T-cell (primary cell): ENCODE measurements at regions not wholly inside any gene's neighbourhood (a gene's known extent, or its start where the extent isn't known, plus 50 kb on each side); places are given as distances from the start of the nearest gene placed in this dataset.

Experiments
- ATAC-seq, 4 experiments: fragments of 200-7000 bp in 3 of 4; fragments of 150-1000 bp in 1 of 4; cut with Tn5 transposase; replicated peaks in 1 of 4; 1 replicate in 3 of 4; 2 replicates in 1 of 4; pipeline ENCODE4 v1.10.0; 2021; ENCODE audit warnings: moderate library complexity in 3 of 4, mild to moderate bottlenecking in 2 of 4, moderate number of reproducible peaks in 1 of 4
- CTCF ChIA-PET, 2 donors: fragments of 300-600 bp; sonication (Branson Sonifier 250); formaldehyde crosslinking; loops; one replicate each; lab custom pipeline; 2022; ENCODE audit warnings: antibody characterized with exemption in 2 of 2; lab: Charles Lee
- POLR2A ChIA-PET, 2 donors: fragments of 300-600 bp; sonication (Branson Sonifier 250); formaldehyde crosslinking; loops; one replicate each; lab custom pipeline; 2022; ENCODE audit warnings: antibody characterized with exemption in 2 of 2; lab: Charles Lee
- DNase-seq, 35 experiments: peaks; one replicate each; pipeline versions ENCODE4 v3.0.0 to v3.0.0-alpha.2; 2013 to 2023
- H3K27ac ChIP-seq: one replicate; pipeline ENCODE4 v1.5.1; 2013; ENCODE audit warnings: low read length
- H3K27me3 ChIP-seq, 2 experiments: replicated peaks in 1 of 2; 1 replicate in 1 of 2; 2 replicates in 1 of 2; pipeline versions ENCODE4 v1.6.1 to v1.7.0; 2013; ENCODE audit warnings: low read length in 1 of 2, mixed read lengths in 1 of 2; ENCODE audit not compliant: control insufficient read depth in 2 of 2, insufficient read depth in 2 of 2; ENCODE audit errors: extremely low read depth in 1 of 2
- H3K36me3 ChIP-seq, 2 donors: 1 replicate in 1 of 2; 2 replicates in 1 of 2; pipeline versions ENCODE4 v1.6.1 to v1.7.0; 2013; ENCODE audit warnings: low read length in 1 of 2; ENCODE audit not compliant: control insufficient read depth in 2 of 2, insufficient read depth in 1 of 2; ENCODE audit errors: extremely low read depth in 1 of 2
- H3K4me1 ChIP-seq, 2 experiments: 1 replicate in 1 of 2; 2 replicates in 1 of 2; pipeline versions ENCODE4 v1.6.1 to v1.7.0; 2013; ENCODE audit warnings: low read length in 2 of 2, mixed read lengths in 1 of 2; ENCODE audit not compliant: insufficient read depth in 2 of 2, control insufficient read depth in 1 of 2; ENCODE audit errors: extremely low read depth in 1 of 2
- H3K4me3 ChIP-seq, 2 donors: 1 replicate in 1 of 2; 2 replicates in 1 of 2; pipeline versions ENCODE4 v1.5.1 to v1.7.0; 2013; ENCODE audit warnings: mild to moderate bottlenecking in 2 of 2, low read length in 1 of 2, moderate library complexity in 1 of 2; ENCODE audit not compliant: control insufficient read depth in 1 of 2; ENCODE audit errors: extremely low read depth in 1 of 2
- H3K9me3 ChIP-seq: 2 replicates; pipeline ENCODE4 v1.7.0; 2013
- H3K27ac Mint-ChIP-seq, 2 donors: one replicate each; pipeline ENCODE4 v1.8.0; 2020 to 2021; ENCODE audit warnings: mild to moderate bottlenecking in 2 of 2, mixed read lengths in 2 of 2
- H3K27me3 Mint-ChIP-seq, 2 donors: one replicate each; pipeline ENCODE4 v1.8.0; 2021 to 2022; ENCODE audit warnings: mixed read lengths in 2 of 2
- H3K36me3 Mint-ChIP-seq: one replicate; pipeline ENCODE4 v1.8.0; 2021; ENCODE audit warnings: mixed read lengths
- H3K4me1 Mint-ChIP-seq, 3 donors: one replicate each; pipeline ENCODE4 v1.8.0; 2020 to 2022; ENCODE audit warnings: mixed read lengths in 3 of 3, mild to moderate bottlenecking in 1 of 3
- H3K4me3 Mint-ChIP-seq, 3 donors: one replicate each; pipeline ENCODE4 v1.8.0; 2020 to 2022; ENCODE audit warnings: mild to moderate bottlenecking in 3 of 3, mixed read lengths in 3 of 3, moderate library complexity in 3 of 3
- H3K9me3 Mint-ChIP-seq, 3 donors: one replicate each; pipeline ENCODE4 v1.8.0; 2020 to 2022; ENCODE audit warnings: mixed read lengths in 3 of 3
- WGBS: methylation state at CpG from one replicate; pipeline ENCODE4 v1.1.5; 2013; ENCODE audit warnings: missing lambda C conversion rate; ENCODE audit not compliant: insufficient coverage; 5-methylcytosine and 5-hydroxymethylcytosine counted together

DNA sequence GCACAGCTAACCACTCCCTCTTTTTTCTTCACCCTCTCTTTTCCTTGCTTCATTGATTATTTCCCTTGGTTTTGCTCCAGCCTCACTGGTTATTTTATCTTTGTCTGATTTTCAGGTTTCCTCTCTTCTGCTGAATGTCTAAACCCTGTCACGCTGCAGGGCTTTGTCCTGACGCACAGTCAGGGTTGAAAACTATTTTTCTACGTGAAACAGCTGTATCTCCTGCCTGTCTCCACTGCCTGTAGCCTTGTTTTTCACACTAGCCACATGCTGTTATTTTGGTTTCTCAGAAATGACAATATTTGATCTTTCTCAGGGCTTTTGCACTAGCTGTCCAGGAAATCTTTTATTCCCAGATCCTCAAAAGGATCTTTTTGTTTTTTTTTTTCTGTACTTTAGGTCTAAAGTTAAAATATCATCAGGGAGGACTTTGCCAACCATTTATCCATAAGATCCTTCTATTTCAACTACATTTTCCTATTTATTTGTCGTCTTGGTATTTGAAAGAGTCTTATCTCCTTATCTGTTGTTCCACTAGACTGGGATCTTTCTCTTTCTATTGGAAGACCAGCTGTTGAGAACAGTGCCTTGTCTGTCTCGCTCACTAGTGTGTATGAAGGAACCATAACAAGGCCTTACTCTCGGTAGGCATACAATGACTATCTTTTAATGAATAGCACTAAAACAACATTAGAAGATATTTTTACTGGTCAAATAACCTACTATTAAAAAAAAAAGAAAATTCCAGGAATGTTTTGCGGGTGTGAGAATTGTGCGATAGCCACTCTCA, 164.3 kb downstream of the PDHA2 start:
- Mint-ChIP-seq H3K4me3 (no peak overlapping the region), H3K27ac (no peak overlapping the region), H3K36me3 (no peaks in the 10 kb centered on the region), H3K9me3 (peaks cover 5 to 12% (median 8%) of the 10 kb centered on the region in 3 donors), H3K4me1 (no peaks in the 10 kb centered on the region), H3K27me3 (no peaks in the 10 kb centered on the region)
- H3K4me3 ChIP-seq: no peak overlapping the region
- ChIA-PET CTCF (no interaction called here), POLR2A (interaction anchor here in 1 of 2 donors (0.5 kb wide), 1 partner anchor 27 kb away, joined by 6 read pairs; no protein-coding TSS in a partner anchor)
- H3K36me3 ChIP-seq: no peaks in the 10 kb centered on the region
- H3K27ac ChIP-seq: no peak overlapping the region
- H3K4me1 ChIP-seq: no peaks in the 10 kb centered on the region
- ATAC-seq (no peak), DNase-seq (no peak)
- H3K27me3 ChIP-seq: no peaks in the 10 kb centered on the region
- no peaks in the 10 kb centered on the region for H3K9me3 ChIP-seq
- WGBS: 76% methylated on average over 3 of the region's 8 CpGs

DNA sequence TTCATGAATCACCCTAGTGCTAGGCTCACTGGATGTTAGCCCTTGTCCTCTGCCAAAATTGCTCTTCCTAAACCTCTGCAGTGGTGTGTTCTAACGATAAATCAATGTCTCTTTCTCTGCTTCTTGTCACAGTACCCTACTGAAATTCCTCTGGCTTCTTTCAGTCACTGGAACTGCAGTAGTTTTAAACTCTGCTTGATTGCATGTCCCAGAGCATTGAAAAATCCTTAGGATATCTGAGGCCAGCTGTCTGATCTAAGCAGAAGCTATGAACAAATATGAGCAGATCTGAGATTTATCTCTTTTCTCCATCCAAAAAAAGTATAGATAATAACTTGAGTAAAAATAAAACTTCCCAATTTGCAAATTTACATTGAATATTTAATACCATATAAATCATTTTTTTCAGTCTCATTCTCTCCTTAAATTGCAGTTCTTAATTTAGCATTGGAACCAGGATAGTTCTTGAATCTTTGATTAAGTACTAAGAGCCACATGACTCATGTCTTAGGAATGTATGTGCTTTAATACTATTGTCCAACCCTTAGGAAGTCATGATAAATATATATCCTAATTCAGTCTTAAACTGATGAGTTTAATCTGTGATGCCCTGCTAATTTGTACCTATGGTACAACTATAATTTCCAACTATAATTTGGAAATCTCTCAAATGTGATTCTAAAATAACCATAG, 169.7 kb downstream of the PDHA2 start:
- Histone ChIP-seq H3K9me3 (no peaks in the 10 kb centered on the region), H3K27ac (no peak overlapping the region), H3K27me3 (no peaks in the 10 kb centered on the region), H3K36me3 (no peaks in the 10 kb centered on the region), H3K4me1 (no peaks in the 10 kb centered on the region), H3K4me3 (no peak overlapping the region)
- Mint-ChIP-seq H3K4me1 (no peaks in the 10 kb centered on the region), H3K4me3 (no peak overlapping the region), H3K27me3 (no peaks in the 10 kb centered on the region), H3K9me3 (peaks cover 0 to 3% (median 0%) of the 10 kb centered on the region in 3 donors), H3K27ac (no peak overlapping the region), H3K36me3 (no peaks in the 10 kb centered on the region)
- ATAC-seq (no peak), DNase-seq (no peak)
- ChIA-PET CTCF (interaction anchor here in 1 of 2 donors (0.7 kb wide), 1 partner anchor 1055 kb away, joined by 4 read pairs; no protein-coding TSS in a partner anchor), POLR2A (no interaction called here)
- 50% methylated on average over 1 of the region's 1 CpG for WGBS

GRCh38 chr4:96012687-96013086, 172.8 kb downstream of the PDHA2 start:
- Mint-ChIP-seq H3K27ac (no peak overlapping the region), H3K9me3 (peaks cover 0 to 3% (median 0%) of the 10 kb centered on the region in 3 donors), H3K4me3 (no peak overlapping the region), H3K36me3 (no peaks in the 10 kb centered on the region), H3K4me1 (no peaks in the 10 kb centered on the region), H3K27me3 (no peaks in the 10 kb centered on the region)
- DNase-seq (no peak), ATAC-seq (no peak)
- Histone ChIP-seq H3K9me3 (no peaks in the 10 kb centered on the region), H3K4me3 (no peak overlapping the region), H3K27me3 (no peaks in the 10 kb centered on the region), H3K4me1 (no peaks in the 10 kb centered on the region), H3K36me3 (no peaks in the 10 kb centered on the region), H3K27ac (no peak overlapping the region)
- ChIA-PET CTCF (no interaction called here), POLR2A (no interaction called here)
- WGBS: no CpG with 5 or more reads among the region's 2 CpGs

DNA sequence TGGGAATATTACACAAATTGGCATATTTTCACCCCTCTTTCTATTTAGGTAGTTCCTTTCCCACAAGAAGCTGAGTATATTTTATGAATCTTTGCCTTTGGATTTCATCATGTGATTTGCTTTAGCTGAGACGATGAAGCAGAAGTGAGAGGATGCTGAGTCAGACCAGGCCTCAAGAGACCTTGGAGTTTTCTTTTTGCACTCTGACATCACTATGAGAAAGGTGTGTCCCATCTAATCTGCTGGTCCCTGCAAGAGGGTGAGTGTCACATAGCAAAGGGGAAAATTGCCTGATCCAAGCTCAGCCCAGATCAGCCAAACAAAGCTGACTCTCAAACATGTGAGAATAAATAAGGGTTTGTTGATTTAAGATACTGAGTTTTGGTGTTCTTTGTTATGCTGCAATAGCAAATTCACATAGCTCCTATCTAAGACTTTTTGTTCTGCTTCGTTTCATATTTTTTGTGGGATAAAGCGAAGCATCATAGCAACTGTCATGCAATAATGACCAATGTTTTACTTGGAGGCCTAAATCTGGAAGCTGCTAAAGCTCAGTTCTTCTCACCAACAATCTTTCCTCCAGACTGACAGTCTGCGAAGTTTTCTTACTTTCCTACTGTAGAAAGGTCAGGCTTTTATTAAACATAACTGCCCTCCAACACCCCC, 176.9 kb downstream of the PDHA2 start:
- POLR2A ChIA-PET: no interaction called here
- Mint-ChIP-seq H3K4me3 (no peak overlapping the region), H3K36me3 (no peaks in the 10 kb centered on the region), H3K9me3 (no peaks in the 10 kb centered on the region), H3K4me1 (no peaks in the 10 kb centered on the region), H3K27me3 (no peaks in the 10 kb centered on the region), H3K27ac (no peak overlapping the region)
- ATAC-seq (no peak), DNase-seq (no peak)
- 67% methylated on average over 1 of the region's 4 CpGs for WGBS
- Histone ChIP-seq H3K27ac (no peak overlapping the region), H3K36me3 (no peaks in the 10 kb centered on the region), H3K27me3 (no peaks in the 10 kb centered on the region), H3K4me1 (no peaks in the 10 kb centered on the region), H3K9me3 (no peaks in the 10 kb centered on the region), H3K4me3 (no peak overlapping the region)
- CTCF ChIA-PET: interaction anchor here in 1 of 2 donors (0.6 kb wide), 1 partner anchor 113 kb away, joined by 3 read pairs; no protein-coding TSS in a partner anchor

DNA sequence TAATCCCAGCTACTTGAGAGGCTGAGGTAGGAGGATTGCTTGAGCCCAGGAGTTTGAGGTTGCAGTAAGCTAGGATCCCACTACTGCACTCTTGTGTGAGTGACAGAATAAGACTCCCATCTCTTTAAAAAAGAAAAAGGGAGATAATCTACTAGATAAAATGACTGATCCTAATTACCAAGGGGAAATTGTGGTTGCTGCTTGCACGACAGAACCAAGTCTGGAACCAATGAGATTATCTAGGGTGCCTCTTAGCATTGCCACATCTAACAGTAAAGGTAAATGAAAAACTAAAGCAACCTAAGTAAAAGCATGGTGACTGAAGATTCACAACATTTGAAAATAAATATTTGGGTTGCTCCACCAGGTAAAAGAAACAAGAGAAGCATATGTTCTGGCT, 185.1 kb downstream of the PDHA2 start:
- ATAC-seq (no peak), DNase-seq (no peak)
- Histone ChIP-seq H3K9me3 (no peaks in the 10 kb centered on the region), H3K27ac (no peak overlapping the region), H3K4me3 (no peak overlapping the region), H3K4me1 (peaks cover 0 to 12% of the 10 kb centered on the region in 2 experiments), H3K36me3 (no peaks in the 10 kb centered on the region), H3K27me3 (no peaks in the 10 kb centered on the region)
- Mint-ChIP-seq H3K36me3 (no peaks in the 10 kb centered on the region), H3K9me3 (peaks cover 2 to 6% (median 4%) of the 10 kb centered on the region in 3 donors), H3K27ac (no peak overlapping the region), H3K4me3 (no peak overlapping the region), H3K4me1 (no peaks in the 10 kb centered on the region), H3K27me3 (no peaks in the 10 kb centered on the region)
- ChIA-PET CTCF (no interaction called here), POLR2A (no interaction called here)
- no CpG with 5 or more reads among the region's 1 CpG for WGBS

GRCh38 chr4:96035727-96036126, 195.8 kb downstream of the PDHA2 start:
- no peak overlapping the region for H3K27ac Mint-ChIP-seq
- H3K9me3 ChIP-seq: no peaks in the 10 kb centered on the region
- DNase-seq: no peak
- no peaks in the 10 kb centered on the region for H3K27me3 Mint-ChIP-seq
- POLR2A ChIA-PET: no interaction called here
- H3K36me3 Mint-ChIP-seq: no peaks in the 10 kb centered on the region
- no peak overlapping the region for H3K4me3 ChIP-seq
- no peak overlapping the region for H3K4me3 Mint-ChIP-seq
- no peaks in the 10 kb centered on the region for H3K36me3 ChIP-seq
- no peak overlapping the region for H3K27ac ChIP-seq
- no peaks in the 10 kb centered on the region for H3K27me3 ChIP-seq
- no peaks in the 10 kb centered on the region for H3K4me1 Mint-ChIP-seq
- H3K9me3 Mint-ChIP-seq: peaks cover 0 to 15% (median 3%) of the 10 kb centered on the region in 3 donors
- H3K4me1 ChIP-seq: no peaks in the 10 kb centered on the region
- no peak for ATAC-seq
- CTCF ChIA-PET: no interaction called here
